ENCODE measurements at regions not wholly inside any gene's neighbourhood (a gene's known extent, or its start where the extent isn't known, plus 50 kb on each side); places are given as distances from the start of the nearest gene placed in this dataset.

GRCh38 chr1:87404296-87404695 lies 75.6 kb downstream of the LMO4 start:
- no TSS peak for BruUV-seq (replicated peaks)
- ChIA-PET SMC1A (ENCODE audit: uncharacterized antibody, unreplicated experiment) (interaction anchor here (2.7 kb wide), 1 partner anchor 10 kb away, joined by 8 read pairs; no protein-coding TSS in a partner anchor), RAD21 (ENCODE audit: unreplicated experiment) (no interaction called here), POLR2A (no interaction called here), CTCF (no interaction called here)
- no peaks in the 10 kb centered on the region for H3K36me3 ChIP-seq (ENCODE audit: control insufficient read depth in 2 of 2, insufficient read depth in 2 of 2, low read length in 1 of 2)
- ATAC-seq (no peak), FAIRE-seq (no peak), DNase-seq (ENCODE audit: low read depth, low spot score) (no peak)
- no peak overlapping the region for H3K4me3 ChIP-seq
- no peak overlapping the region for H2AFZ ChIP-seq (ENCODE audit: control insufficient read depth, low read depth, low read length)
- WGBS (ENCODE audit: insufficient coverage, insufficient replicate concordance, low lambda C conversion rate, missing lambda C conversion rate) = 75% methylated on average over 3 of the region's 3 CpGs
- no peak overlapping the region for H3K9ac ChIP-seq (ENCODE audit: control insufficient read depth, insufficient read depth, low read length)
- no peak overlapping the region for H3K27ac ChIP-seq (ENCODE audit: control insufficient read depth, insufficient read depth)
- no peak for TF ChIP-seq MTA2 (IDR thresholded peaks at IDR 0.05; ENCODE audit: low read depth)
- peaks cover 3% of the 10 kb centered on the region; the same call in 1 of the 2 replicates for H3K4me1 ChIP-seq (ENCODE audit: control insufficient read depth, insufficient read depth, low read length)
- H3K79me2 ChIP-seq (ENCODE audit: control insufficient read depth, insufficient read depth, low read length) = no peaks in the 10 kb centered on the region
- no peak overlapping the region for H3K4me2 ChIP-seq (ENCODE audit: control insufficient read depth, insufficient read depth)
- no peaks in the 10 kb centered on the region for H4K20me1 ChIP-seq (ENCODE audit: control insufficient read depth, insufficient read depth)
- H3K27me3 ChIP-seq (replicated peaks in 1 of 2; ENCODE audit: control insufficient read depth in 2 of 2, insufficient read depth in 2 of 2, low read length in 1 of 2) = 0 out of 4 replicates have a peak, but pooled peaks cover 0 to 2% of the 10 kb centered on the region in 2 experiments
- no peaks in the 10 kb centered on the region; the same call in 2 of the 3 replicates for H3K9me3 ChIP-seq (replicated peaks; ENCODE audit: control insufficient read depth, insufficient read depth, low read length)
- intact Hi-C loops (cut with micrococcal nuclease; ENCODE audit: unreplicated experiment) = no loop called here
- in situ Hi-C loops (cut with MboI) = no loop called here

DNA sequence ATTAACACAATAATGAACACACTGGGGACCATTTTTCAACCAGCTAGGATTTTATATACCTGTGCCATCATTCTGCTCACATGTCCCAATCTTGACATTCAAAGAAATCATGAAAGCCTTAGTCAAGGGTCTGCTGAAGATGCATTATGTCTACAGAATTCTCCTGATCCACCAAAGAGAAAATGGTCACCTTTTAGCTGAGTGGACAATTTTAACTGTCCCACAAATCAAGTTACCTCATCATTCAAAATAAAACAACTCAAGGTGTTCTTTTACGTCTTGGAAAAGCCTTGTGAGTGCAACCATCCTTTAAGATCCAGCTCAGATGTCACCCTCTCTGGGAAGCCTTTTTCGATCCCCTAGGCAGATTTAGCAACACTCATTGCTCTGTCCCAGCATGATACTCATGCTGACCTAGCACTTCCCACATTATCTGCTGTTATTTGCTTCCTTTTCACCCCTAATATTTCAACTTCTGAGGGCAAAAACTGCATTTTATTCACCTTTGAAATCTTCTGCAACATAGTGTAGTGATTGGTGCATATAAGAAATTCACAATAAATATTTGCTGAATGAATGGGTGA lies 80.1 kb downstream of the LMO4 start:
- no peaks in the 10 kb centered on the region for H3K4me1 ChIP-seq (ENCODE audit: control insufficient read depth, insufficient read depth, low read length)
- WGBS (ENCODE audit: insufficient coverage, insufficient replicate concordance, low lambda C conversion rate, missing lambda C conversion rate) = 36% methylated on average over 2 of the region's 2 CpGs
- H3K4me3 ChIP-seq = no peak overlapping the region
- H2AFZ ChIP-seq (ENCODE audit: control insufficient read depth, low read depth, low read length) = no peak overlapping the region
- POLR2A ChIA-PET = no interaction called here
- RAD21 ChIA-PET (ENCODE audit: unreplicated experiment) = no interaction called here
- in situ Hi-C loops (cut with MboI) (no loop called here), intact Hi-C loops (cut with micrococcal nuclease; ENCODE audit: unreplicated experiment) (no loop called here)
- TF ChIP-seq, protein P1, sequence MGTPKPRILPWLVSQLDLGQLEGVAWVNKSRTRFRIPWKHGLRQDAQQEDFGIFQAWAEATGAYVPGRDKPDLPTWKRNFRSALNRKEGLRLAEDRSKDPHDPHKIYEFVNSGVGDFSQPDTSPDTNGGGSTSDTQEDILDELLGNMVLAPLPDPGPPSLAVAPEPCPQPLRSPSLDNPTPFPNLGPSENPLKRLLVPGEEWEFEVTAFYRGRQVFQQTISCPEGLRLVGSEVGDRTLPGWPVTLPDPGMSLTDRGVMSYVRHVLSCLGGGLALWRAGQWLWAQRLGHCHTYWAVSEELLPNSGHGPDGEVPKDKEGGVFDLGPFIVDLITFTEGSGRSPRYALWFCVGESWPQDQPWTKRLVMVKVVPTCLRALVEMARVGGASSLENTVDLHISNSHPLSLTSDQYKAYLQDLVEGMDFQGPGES (IDR thresholded peaks at IDR 0.05) = no peak
- no peaks in the 10 kb centered on the region for H4K20me1 ChIP-seq (ENCODE audit: control insufficient read depth, insufficient read depth)
- no peaks in the 10 kb centered on the region for H3K79me2 ChIP-seq (ENCODE audit: control insufficient read depth, insufficient read depth, low read length)
- H3K27me3 ChIP-seq (replicated peaks in 1 of 2; ENCODE audit: control insufficient read depth in 2 of 2, insufficient read depth in 2 of 2, low read length in 1 of 2) = no peaks in the 10 kb centered on the region
- H3K36me3 ChIP-seq (ENCODE audit: control insufficient read depth in 2 of 2, insufficient read depth in 2 of 2, low read length in 1 of 2) = no peaks in the 10 kb centered on the region
- no peaks in the 10 kb centered on the region; the same call in 2 of the 3 replicates for H3K9me3 ChIP-seq (replicated peaks; ENCODE audit: control insufficient read depth, insufficient read depth, low read length)
- BruUV-seq (replicated peaks) = no TSS peak
- SMC1A ChIA-PET (ENCODE audit: uncharacterized antibody, unreplicated experiment) = no interaction called here
- no peak overlapping the region for H3K27ac ChIP-seq (ENCODE audit: control insufficient read depth, insufficient read depth)
- ATAC-seq (no peak), FAIRE-seq (no peak), DNase-seq (ENCODE audit: low read depth, low spot score) (no peak)
- H3K4me2 ChIP-seq (ENCODE audit: control insufficient read depth, insufficient read depth) = no peak overlapping the region
- no peak overlapping the region for H3K9ac ChIP-seq (ENCODE audit: control insufficient read depth, insufficient read depth, low read length)
- CTCF ChIA-PET = no interaction called here

All from GM12878 (cell line).